SK-N-SH (cell line): ENCODE measurements at regions not wholly inside any gene's neighbourhood (a gene's known extent, or its start where the extent isn't known, plus 50 kb on each side); places are given as distances from the start of the nearest gene placed in this dataset.
A peak's percentile ranks its signal among the peaks of the same experiment; 100 is the strongest.

Experiments
- CTCF ChIA-PET: fragments of 300-600, 350-600 bp; formaldehyde crosslinking; extraction: SDS; loops from one replicate; lab custom pipeline; 2021; lab: Yijun Ruan, JAX
- POLR2A ChIA-PET: fragments of 350-600 bp; sonication (Branson Sonifier 250); formaldehyde crosslinking; extraction: SDS; loops from one replicate; lab custom pipeline; 2020; ENCODE audit warnings: antibody characterized with exemption, inconsistent platforms; lab: Yijun Ruan, JAX
- DNase-seq: peaks from one replicate; pipeline ENCODE4 v3.0.0; 2012
- H2AFZ ChIP-seq: fragments of 200-600 bp; sonication (generic); 2 replicates; pipeline ENCODE4 v1.8.1; 2016; ENCODE audit warnings: antibody characterized with exemption, mild to moderate bottlenecking, low read depth
- H3F3A ChIP-seq: fragments of 200-600 bp; sonication (generic); replicated peaks from 2 replicates; pipeline ENCODE3; 2016; ENCODE audit warnings: antibody characterized with exemption, mild to moderate bottlenecking; ENCODE audit not compliant: insufficient read depth
- H3K27ac ChIP-seq, 2 experiments: fragments of 200-500 bp in 1 of 2; fragments of 200-600 bp in 1 of 2; sonication (Bioruptor generic) in 1 of 2; sonication (generic), shearing (Covaris generic) in 1 of 2; 2 replicates each; pipeline versions ENCODE4 v1.5.1 to v1.6.1; 2014 to 2016; ENCODE audit warnings: low read depth in 2 of 2, inconsistent platforms in 1 of 2, low read length in 1 of 2, mild to moderate bottlenecking in 1 of 2, mixed read lengths in 1 of 2
- H3K27me3 ChIP-seq: fragments of 200-600 bp; sonication (generic), shearing (Covaris generic); 2 replicates; pipeline ENCODE4 v1.6.1; 2016; ENCODE audit warnings: mixed run types; ENCODE audit not compliant: insufficient read depth
- H3K36me3 ChIP-seq, 2 experiments: fragments of 200-500 bp in 1 of 2; fragments of 200-600 bp in 1 of 2; sonication (Bioruptor generic) in 1 of 2; sonication (generic) in 1 of 2; replicated peaks in 1 of 2; 2 replicates each; pipeline versions ENCODE3 to v1.5.1; 2014 to 2016; ENCODE audit warnings: low read length in 1 of 2, mild to moderate bottlenecking in 1 of 2; ENCODE audit not compliant: insufficient read depth in 2 of 2, control insufficient read depth in 1 of 2
- H3K4me1 ChIP-seq, 2 experiments: fragments of 200-500 bp in 1 of 2; fragments of 200-600 bp in 1 of 2; sonication (Bioruptor generic) in 1 of 2; sonication (generic), shearing (Covaris generic) in 1 of 2; 2 replicates each; pipeline versions ENCODE4 v1.5.1 to v1.6.1; 2014 to 2016; ENCODE audit warnings: low read depth in 1 of 2, low read length in 1 of 2, mixed run types in 1 of 2; ENCODE audit not compliant: insufficient read depth in 2 of 2, control insufficient read depth in 1 of 2
- H3K4me2 ChIP-seq: fragments of 200-600 bp; sonication (generic), shearing (Covaris generic); 2 replicates; pipeline ENCODE4 v1.6.1; 2017; ENCODE audit warnings: mixed run types
- H3K4me3 ChIP-seq, 2 experiments: fragments of 200-500 bp in 1 of 2; fragments of 200-600 bp in 1 of 2; sonication (Bioruptor generic) in 1 of 2; sonication (generic), shearing (Covaris generic) in 1 of 2; 2 replicates each; pipeline versions ENCODE4 v1.5.1 to v1.8.1; 2014 to 2016; ENCODE audit warnings: low read depth in 2 of 2, inconsistent platforms in 1 of 2, low read length in 1 of 2, mild to moderate bottlenecking in 1 of 2, mixed read lengths in 1 of 2, moderate library complexity in 1 of 2
- H3K79me2 ChIP-seq: fragments of 200-600 bp; sonication (generic); 2 replicates; pipeline ENCODE4 v1.8.1; 2017; ENCODE audit warnings: mild to moderate bottlenecking; ENCODE audit not compliant: insufficient read depth
- H3K9ac ChIP-seq: fragments of 200-600 bp; sonication (generic); 2 replicates; pipeline ENCODE4 v1.6.1; 2017; ENCODE audit warnings: mixed run types
- H3K9me2 ChIP-seq: fragments of 200-600 bp; sonication (generic); 2 replicates; pipeline ENCODE4 v1.6.1; 2017; ENCODE audit warnings: mixed run types
- H3K9me3 ChIP-seq: fragments of 200-600 bp; sonication (generic); 2 replicates; pipeline ENCODE4 v1.6.1; 2017; ENCODE audit warnings: mixed run types, mild to moderate bottlenecking, moderate library complexity
- H4K20me1 ChIP-seq: fragments of 200-600 bp; sonication (generic); 2 replicates; pipeline ENCODE4 v1.6.1; 2017; ENCODE audit warnings: mild to moderate bottlenecking, mixed run types; ENCODE audit not compliant: insufficient read depth
- ELF1 ChIP-seq: IDR thresholded peaks from 2 replicates; pipeline ENCODE4 v1.4.0; 2012
- EP300 ChIP-seq, 2 experiments: IDR thresholded peaks; 2 replicates each; pipeline versions ENCODE4 v1.4.0 to v1.6.1; 2012; ENCODE audit warnings: borderline replicate concordance in 1 of 2, low read depth in 1 of 2, low read length in 1 of 2
- FOXM1 ChIP-seq: IDR thresholded peaks from 2 replicates; pipeline ENCODE4 v1.4.0; 2012; ENCODE audit warnings: low read depth, mild to moderate bottlenecking
- PBX3 ChIP-seq: IDR thresholded peaks from 2 replicates; pipeline ENCODE4; 2012
- POLR2AphosphoS5 ChIP-seq: IDR thresholded peaks from 2 replicates; pipeline ENCODE4 v1.6.1; 2012; ENCODE audit warnings: low read depth, low read length
- RAD21 ChIP-seq: IDR thresholded peaks from 2 replicates; pipeline ENCODE4 v1.6.1; 2012; ENCODE audit warnings: mild to moderate bottlenecking, low read length
- RCOR1 ChIP-seq: fragments of 150-350 bp; IDR thresholded peaks from 2 replicates; pipeline ENCODE4 v1.6.1; 2017; ENCODE audit warnings: antibody characterized with exemption, low read length
- REST ChIP-seq: IDR thresholded peaks from 2 replicates; pipeline ENCODE4 v1.6.1; 2012; ENCODE audit warnings: mild to moderate bottlenecking, low read depth, low read length, moderate library complexity
- RFX5 ChIP-seq: IDR thresholded peaks from 2 replicates; pipeline ENCODE4 v1.6.1; 2012; ENCODE audit warnings: mild to moderate bottlenecking, improper control_type of control experiment, low read length
- SIN3A ChIP-seq: IDR thresholded peaks from 2 replicates; pipeline ENCODE4 v1.6.1; 2012; ENCODE audit warnings: low read depth, mild to moderate bottlenecking, low read length, moderate library complexity, borderline replicate concordance
- SMC3 ChIP-seq: IDR thresholded peaks from 2 replicates; pipeline ENCODE4 v1.6.1; 2012; ENCODE audit warnings: low read depth, low read length, improper control_type of control experiment
- TAF1 ChIP-seq: IDR thresholded peaks from 2 replicates; pipeline ENCODE4 v1.6.1; 2012; ENCODE audit warnings: low read depth, mild to moderate bottlenecking, low read length, moderate library complexity, borderline replicate concordance
- TEAD4 ChIP-seq: IDR thresholded peaks from 2 replicates; pipeline ENCODE4 v1.4.0; 2012; ENCODE audit warnings: mild to moderate bottlenecking, borderline replicate concordance; ENCODE audit not compliant: insufficient read depth
- ZBTB33 ChIP-seq: IDR thresholded peaks from 2 replicates; pipeline ENCODE4 v1.4.0; 2012; ENCODE audit warnings: low read depth, borderline replicate concordance
- WGBS: methylation state at CpG from one replicate; pipeline ENCODE4 v1.1.6; 2017; ENCODE audit warnings: low lambda C conversion rate; 5-methylcytosine and 5-hydroxymethylcytosine counted together

GRCh38 chr16:9365370-9365728 is 273.9 kb downstream of the HAPSTR1 start:
- ChIA-PET POLR2A (interaction anchor here (1.0 kb wide), 1 partner anchor 58 kb away, joined by 3 read pairs; no protein-coding TSS in a partner anchor), CTCF (interaction anchor here (0.6 to 1.0 kb wide), 2 partner anchors 67 to 68 kb away, joined by 3 read pairs; no protein-coding TSS in a partner anchor)
- Histone ChIP-seq H3K4me3 (no peak overlapping the region), H3K27ac (no peak overlapping the region), H3F3A (no peaks in the 10 kb centered on the region), H2AFZ (no peak overlapping the region), H3K36me3 (no peaks in the 10 kb centered on the region), H3K4me1 (peaks cover 0 to 2% of the 10 kb centered on the region in 2 experiments; a peak in 1 of 4 replicates), H3K9ac (no peak overlapping the region), H4K20me1 (no peaks in the 10 kb centered on the region), H3K9me3 (no peaks in the 10 kb centered on the region), H3K79me2 (no peaks in the 10 kb centered on the region)
- 0% methylated on average over 1 of the region's 1 CpG for WGBS
- no peak for TF ChIP-seq RFX5
- TF ChIP-seq, all 33 proteins: peak for 0
- H3K27me3 ChIP-seq = no peaks in the 10 kb centered on the region
- DNase-seq = peak; percentile 33
- no peak overlapping the region for H3K4me2 ChIP-seq
- H3K9me2 ChIP-seq = no peaks in the 10 kb centered on the region

- TF ChIP-seq RCOR1 = no peak
- Histone ChIP-seq H4K20me1 (no peaks in the 10 kb centered on the region), H2AFZ (no peak overlapping the region), H3K9me3 (no peaks in the 10 kb centered on the region), H3K4me1 (peaks cover 0 to 2% of the 10 kb centered on the region in 2 experiments; a peak in 1 of 4 replicates), H3K27ac (no peak overlapping the region), H3K79me2 (no peaks in the 10 kb centered on the region), H3F3A (no peaks in the 10 kb centered on the region), H3K36me3 (no peaks in the 10 kb centered on the region), H3K9ac (no peak overlapping the region), H3K4me3 (no peak overlapping the region), H3K27me3 (no peaks in the 10 kb centered on the region), H3K9me2 (no peaks in the 10 kb centered on the region), H3K4me2 (no peak overlapping the region)
- WGBS = 18% methylated on average over 8 of the region's 8 CpGs
- no peak for DNase-seq
- ChIA-PET POLR2A (no interaction called here), CTCF (interaction anchor here (1.0 kb wide), 1 partner anchor 68 kb away, joined by 3 read pairs; no protein-coding TSS in a partner anchor)
Observed at GRCh38 chr16:9366048-9366969, 274.9 kb downstream of the HAPSTR1 start.

- no peak for DNase-seq
- Histone ChIP-seq H3K4me1 (peaks cover 0 to 2% of the 10 kb centered on the region in 2 experiments; a peak in 1 of 4 replicates), H2AFZ (no peak overlapping the region), H3K36me3 (no peaks in the 10 kb centered on the region), H3F3A (no peaks in the 10 kb centered on the region), H3K27me3 (no peaks in the 10 kb centered on the region), H3K9me2 (no peaks in the 10 kb centered on the region), H3K9me3 (no peaks in the 10 kb centered on the region), H4K20me1 (no peaks in the 10 kb centered on the region), H3K9ac (no peak overlapping the region), H3K27ac (no peak overlapping the region), H3K79me2 (no peaks in the 10 kb centered on the region), H3K4me3 (no peak overlapping the region), H3K4me2 (no peak overlapping the region)
- WGBS = 57% methylated on average over 9 of the region's 9 CpGs
- ChIA-PET POLR2A (no interaction called here), CTCF (no interaction called here)
- TF ChIP-seq TAF1 = no peak
- no peak for TF ChIP-seq TEAD4
- no peak for TF ChIP-seq REST
- TF ChIP-seq RAD21 = no peak
- TF ChIP-seq ZBTB33 = no peak
- TF ChIP-seq ELF1 = no peak
- TF ChIP-seq FOXM1 = no peak
- no peak for TF ChIP-seq POLR2AphosphoS5
- no peak for TF ChIP-seq SMC3
- no peak for TF ChIP-seq SIN3A
- TF ChIP-seq PBX3 = no peak
- no peak for TF ChIP-seq EP300 (IDR thresholded peaks at IDR 0.05; ENCODE audit: borderline replicate concordance in 1 of 2, low read depth in 1 of 2, low read length in 1 of 2)
Observed at GRCh38 chr16:9370061-9370491, 278.6 kb downstream of the HAPSTR1 start.
